HG03442 (cell line): ENCODE measurements at regions not wholly inside any gene's neighbourhood (a gene's known extent, or its start where the extent isn't known, plus 50 kb on each side); places are given as distances from the start of the nearest gene placed in this dataset.
"Not testable (repeated sequence)": the region's sequence is repeated elsewhere in the genome, so short reads cannot be mapped to it uniquely, and the experiment has no call there.

ENCODE experiments used
- ATAC-seq: cut with Tn5 transposase; IDR thresholded peaks from one replicate; pipeline ENCODE4 v1.9.1; 2021; ENCODE audit warnings: mild to moderate bottlenecking, moderate library complexity; ENCODE audit not compliant: unreplicated experiment

DNA sequence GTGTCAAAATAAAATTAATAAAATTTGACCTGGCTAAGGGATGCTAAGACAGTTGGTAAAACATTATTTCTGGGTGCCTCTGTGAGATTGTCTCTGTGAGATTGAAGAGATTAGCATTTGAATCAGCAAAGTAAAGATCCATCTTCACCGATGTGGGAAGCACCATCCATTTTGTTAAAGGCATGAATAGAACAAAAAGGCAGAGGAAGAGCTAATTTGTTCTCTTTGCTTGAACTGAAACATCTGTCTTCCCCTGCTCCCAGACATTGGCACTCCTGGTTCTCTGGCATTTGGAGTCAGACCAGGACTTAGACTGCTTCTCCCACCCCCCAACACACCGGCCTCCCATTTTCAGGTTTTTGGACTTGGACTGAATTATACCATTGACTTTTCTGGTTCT is 603.8 kb upstream of the LINC00305 start:
- no peak for ATAC-seq

GRCh38 chr18:64749884-64750283 is 601.0 kb upstream of the LINC00305 start:
- no peak for ATAC-seq

- ATAC-seq, result no peak
Measured at GRCh38 chr18:64747803-64748202, 598.9 kb upstream of the LINC00305 start.

- no peak for ATAC-seq
Measured at GRCh38 chr18:64742898-64743297, 594.0 kb upstream of the LINC00305 start.

DNA sequence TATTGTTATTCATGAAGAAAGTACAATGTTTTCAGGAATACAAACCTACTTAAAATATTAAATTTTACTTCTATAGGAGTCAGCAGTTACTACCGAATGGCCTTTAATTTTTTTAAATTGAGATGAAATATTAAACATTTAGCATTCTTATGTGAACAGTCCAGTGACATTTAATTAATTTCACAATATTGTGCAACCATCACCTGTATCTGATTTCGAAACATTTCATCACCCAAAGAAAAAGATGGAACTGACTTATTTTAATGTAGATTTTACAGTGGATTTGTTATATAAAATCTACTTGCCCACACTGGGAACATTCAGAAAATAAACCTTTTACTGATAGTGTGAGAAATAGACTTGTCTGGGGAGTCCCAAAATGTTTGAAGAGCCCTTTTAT is 585.2 kb upstream of the LINC00305 start:
- no peak for ATAC-seq

- ATAC-seq, result not testable (repeated sequence)
Measured at GRCh38 chr18:64725657-64726056, 576.8 kb upstream of the LINC00305 start.

- no peak for ATAC-seq
Measured at GRCh38 chr18:64720781-64721464, 572.0 kb upstream of the LINC00305 start.

DNA sequence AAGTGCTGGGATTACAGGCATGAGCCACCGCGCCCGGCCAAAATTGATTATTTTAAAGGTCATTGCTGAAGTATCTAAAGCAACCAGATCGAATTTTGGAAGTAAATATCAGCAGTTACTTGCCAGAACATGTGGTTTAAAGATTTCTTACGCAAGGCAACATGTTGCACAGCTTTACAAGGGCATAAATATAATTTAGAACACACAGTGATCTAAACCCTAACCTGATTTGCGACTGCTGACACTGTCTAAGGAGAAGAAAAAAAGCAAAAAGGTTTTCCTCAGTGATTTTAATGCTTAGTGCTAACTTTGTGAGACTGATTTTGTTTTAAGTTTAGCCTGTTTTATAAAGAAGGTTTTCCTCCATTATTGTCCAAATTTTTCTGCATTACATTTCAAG is 569.9 kb upstream of the LINC00305 start:
- ATAC-seq, result no peak

DNA sequence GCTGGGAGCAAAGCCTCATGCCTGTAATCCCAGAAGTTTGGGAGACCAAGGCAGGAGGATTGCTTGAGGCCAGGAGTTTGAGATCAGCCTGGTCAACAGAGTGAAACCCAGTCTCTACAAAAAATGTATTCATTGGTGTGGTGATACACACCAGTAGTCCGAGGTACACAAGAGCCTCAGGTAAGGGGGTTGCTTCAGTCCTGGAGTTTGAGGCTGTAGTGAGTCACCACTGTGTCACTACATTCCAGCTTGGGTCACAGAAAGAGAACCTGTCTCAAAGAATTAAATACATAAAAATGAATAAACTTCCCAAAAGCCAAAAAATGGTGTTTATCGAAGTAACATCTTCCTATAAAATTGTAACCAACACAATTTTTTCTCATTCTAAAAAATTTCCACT is 568.1 kb upstream of the LINC00305 start:
- ATAC-seq, result no peak

DNA sequence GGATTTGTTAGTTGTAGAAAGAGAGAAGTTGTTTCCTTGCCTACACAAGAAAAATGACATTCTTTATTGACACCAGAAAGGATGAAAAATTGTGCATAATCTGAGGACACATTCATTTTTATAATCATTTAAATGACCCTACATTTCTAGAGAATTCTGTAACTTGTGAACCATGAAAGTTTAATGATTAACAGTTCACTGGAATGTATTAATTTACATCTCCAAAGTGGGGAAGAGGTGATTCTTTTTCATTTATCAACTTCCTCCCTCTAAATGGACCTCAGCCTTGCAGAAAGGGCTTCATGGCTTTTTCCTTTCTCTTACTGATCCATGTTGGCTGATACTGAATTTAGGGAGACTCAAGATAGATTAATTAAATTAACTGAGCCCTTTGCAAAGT is 565.2 kb upstream of the LINC00305 start:
- ATAC-seq, result no peak

- peak; percentile 95 for ATAC-seq
Measured at GRCh38 chr18:64713284-64713683, 564.4 kb upstream of the LINC00305 start.

- ATAC-seq, result no peak
Measured at GRCh38 chr18:64712035-64712434, 563.1 kb upstream of the LINC00305 start.

- no peak for ATAC-seq
Measured at GRCh38 chr18:64710105-64710861, 561.4 kb upstream of the LINC00305 start.

DNA sequence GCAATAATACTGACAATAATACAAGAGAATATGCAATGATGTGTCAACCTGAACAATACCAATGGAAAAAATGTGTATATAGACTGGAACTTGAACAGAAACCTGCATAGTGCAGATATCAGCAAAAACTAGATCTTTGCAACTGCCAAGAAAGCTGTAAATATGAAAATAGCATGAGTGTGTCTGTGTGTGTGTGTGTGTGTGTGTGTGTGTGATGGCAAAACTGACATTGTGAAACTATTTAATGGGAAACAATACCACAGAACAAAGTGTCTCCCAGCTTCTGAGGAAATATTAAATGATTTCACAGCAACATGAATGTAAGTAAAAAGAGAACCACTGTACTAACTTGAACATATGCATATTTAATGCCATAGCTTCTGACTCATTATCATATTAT is 558.2 kb upstream of the LINC00305 start:
- no peak for ATAC-seq

DNA sequence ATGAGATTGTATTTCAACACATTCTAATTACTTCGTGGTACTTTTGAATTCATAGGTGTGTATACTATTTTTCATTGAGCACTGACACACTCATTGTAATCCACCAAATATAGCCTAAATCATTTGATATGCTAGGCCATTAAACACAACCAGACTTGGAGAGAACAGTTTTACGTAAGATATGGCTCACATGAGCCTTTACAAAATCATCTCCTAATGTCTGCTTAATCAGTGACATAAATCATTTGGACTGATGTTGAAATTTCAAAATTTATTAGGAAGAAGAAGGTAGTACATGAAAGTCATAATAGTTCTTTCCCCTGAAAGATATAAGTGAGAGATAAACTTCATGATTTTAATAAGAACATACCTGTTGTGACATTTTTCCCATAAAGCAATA is 550.2 kb upstream of the LINC00305 start:
- ATAC-seq, result no peak

GRCh38 chr18:64695851-64696553 is 547.1 kb upstream of the LINC00305 start:
- no peak for ATAC-seq

- ATAC-seq, result no peak
Measured at GRCh38 chr18:64693766-64694165, 544.9 kb upstream of the LINC00305 start.

GRCh38 chr18:64692826-64693225 is 543.9 kb upstream of the LINC00305 start:
- ATAC-seq, result no peak

GRCh38 chr18:64679121-64679520 is 530.2 kb upstream of the LINC00305 start:
- no peak for ATAC-seq

DNA sequence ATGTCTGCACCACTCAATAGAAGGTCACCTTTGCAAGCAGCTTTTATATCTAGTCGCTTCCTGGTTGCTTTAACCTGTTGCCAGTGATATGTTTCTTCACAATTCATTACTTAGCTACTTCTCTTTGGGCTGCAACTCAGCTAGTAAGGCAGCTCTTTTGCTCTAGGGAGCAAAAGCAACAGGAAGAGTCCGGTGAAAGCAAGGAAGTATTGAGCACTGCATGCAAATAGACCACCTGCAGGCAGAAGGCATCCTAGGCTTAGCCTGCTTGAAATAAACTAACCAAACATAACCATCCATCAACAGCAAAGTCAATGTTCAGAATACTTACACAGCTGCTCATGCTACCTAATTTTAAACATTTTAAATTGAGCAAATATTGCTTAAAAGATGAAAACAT is 529.2 kb upstream of the LINC00305 start:
- ATAC-seq, result no peak

DNA sequence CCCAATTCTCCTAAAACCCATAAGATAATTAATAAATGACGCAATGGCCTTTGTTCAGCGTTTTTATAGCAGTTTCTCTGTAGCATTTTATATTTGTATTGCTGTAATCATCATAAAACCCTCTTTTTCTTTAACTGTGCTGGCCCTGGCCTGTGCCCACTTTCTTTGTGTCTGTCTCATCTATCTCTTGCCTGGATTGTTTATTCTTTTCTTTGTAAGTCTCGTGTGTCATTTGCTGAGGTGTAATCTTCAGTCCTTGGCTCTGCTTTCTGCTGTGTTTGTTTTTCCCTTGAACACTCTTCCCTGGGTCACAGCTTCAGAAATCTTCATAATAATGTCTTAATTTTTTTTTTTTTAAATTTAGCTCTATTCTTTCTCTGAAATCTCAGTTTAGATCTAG is 525.8 kb upstream of the LINC00305 start:
- no peak for ATAC-seq

- ATAC-seq, result not testable (repeated sequence)
Measured at GRCh38 chr18:64671293-64671692, 522.4 kb upstream of the LINC00305 start.
